Hepatocyte (in vitro differentiated cells): ENCODE measurements at regions not wholly inside any gene's neighbourhood (a gene's known extent, or its start where the extent isn't known, plus 50 kb on each side); places are given as distances from the start of the nearest gene placed in this dataset.

Source experiments
- EZH2 ChIP-seq: fragments of 200-600 bp; sonication (generic); IDR thresholded peaks from 2 replicates; pipeline ENCODE4 v1.6.1; 2016; ENCODE audit warnings: antibody characterized with exemption, mild to moderate bottlenecking, borderline replicate concordance
- TF ChIP-seq, protein P1 (sequence below): fragments of 200-600 bp; sonication (generic); IDR thresholded peaks from 2 replicates; pipeline ENCODE4 v1.5.1; 2016; ENCODE audit warnings: antibody characterized with exemption, mild to moderate bottlenecking; ENCODE audit not compliant: poor library complexity

DNA sequence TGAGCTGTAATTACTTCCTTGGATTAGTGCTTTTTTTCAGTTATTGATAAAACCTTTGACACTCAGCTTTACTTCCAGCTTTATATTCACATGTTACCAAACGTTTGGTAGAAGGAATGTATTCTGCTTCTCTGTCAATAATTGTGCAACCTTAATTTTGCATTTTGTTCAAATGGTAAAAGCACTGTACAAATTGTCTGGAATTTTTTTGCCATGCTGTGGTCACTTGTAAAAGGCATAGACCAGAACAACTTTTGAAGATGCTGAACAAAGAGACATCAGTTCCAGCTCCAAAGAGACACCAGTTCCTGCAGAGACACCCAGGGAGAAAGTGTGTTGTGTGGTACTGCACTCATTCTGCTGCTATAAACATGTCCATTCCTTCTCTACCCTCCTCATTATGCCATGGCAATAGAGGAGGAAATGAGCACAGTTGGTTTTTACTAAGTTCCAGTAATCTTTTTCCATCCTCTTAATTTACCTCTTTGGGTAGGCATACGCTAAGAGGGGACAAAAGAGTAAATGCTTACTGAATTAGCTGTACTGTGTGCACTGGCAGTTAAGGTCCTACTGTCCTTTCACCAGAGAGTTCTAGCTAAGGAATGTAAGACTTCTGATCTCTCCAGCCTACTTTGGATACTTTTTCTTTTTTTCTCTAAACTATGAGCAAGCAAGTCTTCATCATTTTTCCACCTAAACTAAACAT is 387.4 kb downstream of the FGF10 start:
- TF ChIP-seq, protein P1, sequence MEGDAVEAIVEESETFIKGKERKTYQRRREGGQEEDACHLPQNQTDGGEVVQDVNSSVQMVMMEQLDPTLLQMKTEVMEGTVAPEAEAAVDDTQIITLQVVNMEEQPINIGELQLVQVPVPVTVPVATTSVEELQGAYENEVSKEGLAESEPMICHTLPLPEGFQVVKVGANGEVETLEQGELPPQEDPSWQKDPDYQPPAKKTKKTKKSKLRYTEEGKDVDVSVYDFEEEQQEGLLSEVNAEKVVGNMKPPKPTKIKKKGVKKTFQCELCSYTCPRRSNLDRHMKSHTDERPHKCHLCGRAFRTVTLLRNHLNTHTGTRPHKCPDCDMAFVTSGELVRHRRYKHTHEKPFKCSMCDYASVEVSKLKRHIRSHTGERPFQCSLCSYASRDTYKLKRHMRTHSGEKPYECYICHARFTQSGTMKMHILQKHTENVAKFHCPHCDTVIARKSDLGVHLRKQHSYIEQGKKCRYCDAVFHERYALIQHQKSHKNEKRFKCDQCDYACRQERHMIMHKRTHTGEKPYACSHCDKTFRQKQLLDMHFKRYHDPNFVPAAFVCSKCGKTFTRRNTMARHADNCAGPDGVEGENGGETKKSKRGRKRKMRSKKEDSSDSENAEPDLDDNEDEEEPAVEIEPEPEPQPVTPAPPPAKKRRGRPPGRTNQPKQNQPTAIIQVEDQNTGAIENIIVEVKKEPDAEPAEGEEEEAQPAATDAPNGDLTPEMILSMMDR = no peak
- TF ChIP-seq EZH2 = no peak
